ENCODE measurements at regions not wholly inside any gene's neighbourhood (a gene's known extent, or its start where the extent isn't known, plus 50 kb on each side); places are given as distances from the start of the nearest gene placed in this dataset.
A peak's percentile ranks its signal among the peaks of the same experiment; 100 is the strongest.
"Not testable (repeated sequence)": the region's sequence is repeated elsewhere in the genome, so short reads cannot be mapped to it uniquely, and the experiment has no call there.

GRCh38 chr1:146376309-146376707 is 147.5 kb upstream of the NOTCH2NLA start (continued):
- TF ChIP-seq ZBTB40 (IDR thresholded peaks at IDR 0.05) = peak; percentile 51
- not testable (repeated sequence) for TF ChIP-seq ZBTB40 (CRISPR knock-in tag; IDR thresholded peaks at IDR 0.05)
- TF ChIP-seq RBFOX2 (IDR thresholded peaks at IDR 0.05; ENCODE audit: low read depth, low read length) = peak; percentile 70
- peak; percentile 55; the same call in 1 of the 2 replicates for TF ChIP-seq TFAP4 (CRISPR knock-in tag; IDR thresholded peaks at IDR 0.05; ENCODE audit: borderline replicate concordance)
- TF ChIP-seq, protein P1, sequence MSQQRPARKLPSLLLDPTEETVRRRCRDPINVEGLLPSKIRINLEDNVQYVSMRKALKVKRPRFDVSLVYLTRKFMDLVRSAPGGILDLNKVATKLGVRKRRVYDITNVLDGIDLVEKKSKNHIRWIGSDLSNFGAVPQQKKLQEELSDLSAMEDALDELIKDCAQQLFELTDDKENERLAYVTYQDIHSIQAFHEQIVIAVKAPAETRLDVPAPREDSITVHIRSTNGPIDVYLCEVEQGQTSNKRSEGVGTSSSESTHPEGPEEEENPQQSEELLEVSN (IDR thresholded peaks at IDR 0.05; ENCODE audit: borderline replicate concordance in 1 of 2, extremely low read depth in 1 of 2, insufficient read depth in 1 of 2, insufficient read length in 1 of 2, low read depth in 1 of 2, low read length in 1 of 2, poor library complexity in 1 of 2, severe bottlenecking in 1 of 2) = peak in 1 of 2 experiments; percentile 73
- TF ChIP-seq CREB1 (IDR thresholded peaks at IDR 0.05) = peak; percentile 37; the same call in 1 of the 2 replicates
- TF ChIP-seq CREB1 (CRISPR knock-in tag; IDR thresholded peaks at IDR 0.05) = peak; percentile 78
- TF ChIP-seq POLR2G (IDR thresholded peaks at IDR 0.05; ENCODE audit: low read depth, low read length) = peak; percentile 66; the same call in 1 of the 2 replicates
- peak; percentile 88 for TF ChIP-seq CREM (IDR thresholded peaks at IDR 0.05; ENCODE audit: low read depth)
- TF ChIP-seq GABPA (tag; conservative IDR thresholded peaks at IDR 0.05; ENCODE audit: low read depth) = peak; percentile 76
- peak; percentile 52; the same call in 1 of the 2 replicates for TF ChIP-seq ATF7 (IDR thresholded peaks at IDR 0.05)

All from K562 (cell line).